ENCODE measurements at regions not wholly inside any gene's neighbourhood (a gene's known extent, or its start where the extent isn't known, plus 50 kb on each side); places are given as distances from the start of the nearest gene placed in this dataset.

GRCh38 chr4:35525192-35525978 lies 718.9 kb downstream of the ARAP2 start:
- TF ChIP-seq CTCF (IDR thresholded peaks at IDR 0.05) (no peak), POLR2A (IDR thresholded peaks at IDR 0.05) (no peak)

Data from adrenal gland (tissue), 5 donors.